Thymus (tissue), 11 donors: ENCODE measurements at regions not wholly inside any gene's neighbourhood (a gene's known extent, or its start where the extent isn't known, plus 50 kb on each side); places are given as distances from the start of the nearest gene placed in this dataset.
"Not testable (repeated sequence)": the region's sequence is repeated elsewhere in the genome, so short reads cannot be mapped to it uniquely, and the experiment has no call there.

Source experiments
- DNase-seq, 9 donors: peaks; one replicate each; pipeline ENCODE4 v3.0.0-alpha.2; 2013; ENCODE audit warnings: low spot score in 9 of 9, low read depth in 6 of 9, missing footprints in 1 of 9
- H3K27ac ChIP-seq, 2 donors: one replicate each; pipeline ENCODE4 v1.5.1; 2013; ENCODE audit warnings: control low read depth in 1 of 2, low read depth in 1 of 2, low read length in 1 of 2, mild to moderate bottlenecking in 1 of 2, moderate library complexity in 1 of 2
- H3K27me3 ChIP-seq, 2 donors: one replicate each; pipeline ENCODE4 v1.5.1; 2013; ENCODE audit warnings: low read length in 1 of 2; ENCODE audit not compliant: control insufficient read depth in 2 of 2, insufficient read depth in 1 of 2
- H3K36me3 ChIP-seq, 2 donors: one replicate each; pipeline ENCODE4 v1.5.1; 2013; ENCODE audit warnings: low read length in 1 of 2, mild to moderate bottlenecking in 1 of 2, moderate library complexity in 1 of 2; ENCODE audit not compliant: control insufficient read depth in 2 of 2, insufficient read depth in 2 of 2
- H3K4me1 ChIP-seq, 2 donors: one replicate each; pipeline ENCODE4 v1.5.1; 2013; ENCODE audit warnings: low read length in 2 of 2; ENCODE audit not compliant: control insufficient read depth in 2 of 2, insufficient read depth in 2 of 2
- H3K4me3 ChIP-seq, 2 donors: one replicate each; pipeline ENCODE4 v1.5.1; 2013; ENCODE audit warnings: low read length in 2 of 2, control low read depth in 1 of 2, mild to moderate bottlenecking in 1 of 2
- H3K9me3 ChIP-seq, 2 donors: one replicate each; pipeline ENCODE4 v1.5.1; 2013; ENCODE audit warnings: low read length in 1 of 2, mild to moderate bottlenecking in 1 of 2; ENCODE audit not compliant: control insufficient read depth in 2 of 2, insufficient read depth in 1 of 2
- WGBS: extraction: QIAGEN DNeasy Blood & Tissue Kit; methylation state at CpG from one replicate; pipeline ENCODE4 v1.1.7; 2013; 5-methylcytosine and 5-hydroxymethylcytosine counted together
- donor health status: healthy.

DNA sequence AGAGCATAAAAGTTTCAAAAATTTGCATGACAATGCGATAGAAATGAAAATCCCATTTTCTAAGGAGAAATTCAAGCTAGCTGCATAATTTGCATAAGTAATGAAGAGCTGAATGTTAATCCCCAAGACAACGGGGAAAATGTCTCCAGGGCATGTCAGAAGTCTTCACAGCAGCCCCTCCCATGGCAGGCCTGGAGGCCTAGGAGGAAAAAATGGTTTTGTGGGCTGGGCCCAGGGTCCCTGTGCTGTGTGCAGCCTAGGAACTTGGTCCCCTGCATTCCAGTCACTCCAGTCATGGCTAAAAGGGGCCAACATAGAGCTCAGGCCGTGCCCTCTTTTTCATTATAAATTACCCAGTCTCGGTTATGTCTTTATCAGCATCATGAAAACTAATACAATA is 494.1 kb upstream of the NR5A2 start:
- H3K4me1 ChIP-seq, H3K4me3 ChIP-seq, DNase-seq, H3K36me3 ChIP-seq, H3K27me3 ChIP-seq, H3K27ac ChIP-seq: not testable (repeated sequence)
- H3K9me3 ChIP-seq = peaks cover 0 to 25% of the 10 kb centered on the region in 2 donors
- WGBS = 94% methylated on average over 4 of the region's 4 CpGs

DNA sequence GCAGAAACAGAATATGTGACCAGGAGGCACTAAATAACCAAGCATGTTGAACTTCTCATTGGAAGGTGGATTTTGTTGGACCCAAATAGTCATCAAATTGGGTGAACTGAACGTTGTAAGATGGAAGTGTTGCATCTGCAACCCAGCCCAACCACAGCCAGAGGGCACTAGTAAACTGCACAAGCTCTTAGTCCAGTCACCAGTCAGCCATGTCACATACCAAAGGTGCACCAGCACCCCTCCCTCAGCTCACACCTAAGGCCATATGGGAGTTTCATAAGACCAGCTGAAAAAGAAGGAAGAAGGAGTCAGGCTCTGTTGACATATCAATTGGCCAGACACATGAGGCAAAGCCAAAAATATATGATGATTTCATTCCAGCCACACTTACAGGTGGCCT is 481.7 kb upstream of the NR5A2 start:
- 96% methylated on average over 1 of the region's 1 CpG for WGBS
- Histone ChIP-seq H3K4me3 (no peak overlapping the region), H3K27ac (no peak overlapping the region), H3K27me3 (no peaks in the 10 kb centered on the region), H3K4me1 (peaks cover 2 to 3% of the 10 kb centered on the region in 2 donors), H3K9me3 (no peaks in the 10 kb centered on the region), H3K36me3 (no peaks in the 10 kb centered on the region)
- no peak for DNase-seq

DNA sequence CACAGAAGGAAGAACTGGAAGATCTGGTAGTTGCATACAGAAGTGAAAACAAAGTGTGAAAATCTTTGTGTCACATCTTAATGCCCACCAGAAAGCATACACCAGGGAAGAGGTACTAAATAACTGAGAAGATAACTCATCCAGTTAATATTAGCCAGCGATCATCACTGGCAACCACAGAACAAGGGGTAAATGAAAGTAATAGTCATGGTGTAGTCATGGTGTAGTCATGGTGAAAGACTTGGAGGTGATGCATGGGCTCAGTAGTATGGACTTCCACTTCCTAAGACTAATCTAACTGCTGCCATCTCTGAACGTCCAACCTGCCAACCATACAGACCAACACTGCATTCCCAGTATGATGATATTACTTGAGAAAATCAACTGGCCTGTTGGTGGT is 481.2 kb upstream of the NR5A2 start:
- H3K27ac ChIP-seq = no peak overlapping the region
- H3K4me1 ChIP-seq = peaks cover 2 to 3% of the 10 kb centered on the region in 2 donors
- H3K36me3 ChIP-seq = no peaks in the 10 kb centered on the region
- H3K4me3 ChIP-seq = no peak overlapping the region
- no peaks in the 10 kb centered on the region for H3K27me3 ChIP-seq
- DNase-seq = no peak
- 100% methylated on average over 2 of the region's 2 CpGs for WGBS
- H3K9me3 ChIP-seq = no peaks in the 10 kb centered on the region

DNA sequence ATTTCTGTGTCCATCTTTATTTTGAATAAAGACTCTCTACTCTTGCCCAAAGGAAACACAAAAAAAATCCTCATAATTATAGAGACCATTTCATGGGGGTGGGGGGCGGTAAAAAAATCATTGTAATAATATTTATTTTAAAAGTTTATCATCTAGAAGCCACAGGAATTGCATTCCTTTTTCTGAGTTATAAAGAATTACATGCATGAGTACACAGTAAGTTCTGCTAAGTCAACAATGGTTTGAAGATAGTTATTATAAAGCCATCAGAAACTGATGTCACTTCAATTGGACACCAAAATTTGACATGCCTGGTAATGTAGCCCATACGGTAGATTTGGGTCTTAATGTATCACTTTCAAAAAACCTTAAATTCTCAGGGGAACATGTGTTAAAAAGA is 478.1 kb upstream of the NR5A2 start:
- H3K9me3 ChIP-seq = no peaks in the 10 kb centered on the region
- peaks cover 2 to 3% of the 10 kb centered on the region in 2 donors for H3K4me1 ChIP-seq
- 95% methylated on average over 2 of the region's 2 CpGs for WGBS
- no peak overlapping the region for H3K27ac ChIP-seq
- H3K4me3 ChIP-seq = no peak overlapping the region
- DNase-seq = peak in 1 of 9 donors; percentile 1
- H3K36me3 ChIP-seq = no peaks in the 10 kb centered on the region
- no peaks in the 10 kb centered on the region for H3K27me3 ChIP-seq

DNA sequence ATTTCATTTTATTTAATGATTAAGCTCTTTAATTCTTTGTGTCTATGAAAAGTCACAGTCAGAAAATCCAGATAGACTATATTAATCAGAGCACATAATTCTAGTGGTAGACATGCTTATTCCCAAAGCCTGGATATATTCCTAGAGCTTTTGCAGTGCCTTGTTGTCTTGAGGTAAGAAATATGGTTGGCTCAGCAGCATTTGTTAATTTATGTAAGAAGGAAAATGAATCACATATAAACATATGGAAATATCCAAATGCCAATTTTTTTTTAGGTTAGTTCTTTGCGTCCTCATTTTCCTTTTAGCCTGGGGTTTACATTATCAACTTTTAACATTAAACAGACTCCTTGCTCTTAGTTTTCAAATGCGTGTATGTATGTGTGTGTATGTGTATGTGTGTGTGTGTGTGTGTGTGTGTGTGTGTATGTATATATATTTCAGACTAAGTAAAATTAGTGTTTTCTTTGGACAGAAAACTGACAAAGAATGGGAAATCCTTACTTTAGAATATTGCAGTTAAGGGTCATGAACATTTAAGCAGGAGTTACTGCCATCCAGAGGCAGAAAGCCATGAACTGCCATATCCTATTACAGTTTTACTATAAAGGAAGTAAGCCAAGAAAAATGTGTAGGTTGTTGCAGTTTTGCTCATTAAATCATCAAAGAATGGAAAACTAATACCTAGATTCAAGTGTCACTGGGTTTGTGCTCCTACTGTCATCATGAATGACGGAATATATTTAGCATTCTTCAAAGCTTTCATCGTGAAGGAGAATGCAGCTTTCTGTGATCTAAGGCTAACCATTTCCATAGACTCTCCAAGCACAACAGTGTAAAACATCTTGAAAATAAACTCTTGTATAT is 477.1 kb upstream of the NR5A2 start:
- WGBS = 78% methylated on average over 4 of the region's 4 CpGs
- peak in 8 of 9 donors; percentile 25 to 72 (median 38) for DNase-seq
- H3K27ac ChIP-seq = peak overlapping the region in 1 of 2 donors; percentile 6

DNA sequence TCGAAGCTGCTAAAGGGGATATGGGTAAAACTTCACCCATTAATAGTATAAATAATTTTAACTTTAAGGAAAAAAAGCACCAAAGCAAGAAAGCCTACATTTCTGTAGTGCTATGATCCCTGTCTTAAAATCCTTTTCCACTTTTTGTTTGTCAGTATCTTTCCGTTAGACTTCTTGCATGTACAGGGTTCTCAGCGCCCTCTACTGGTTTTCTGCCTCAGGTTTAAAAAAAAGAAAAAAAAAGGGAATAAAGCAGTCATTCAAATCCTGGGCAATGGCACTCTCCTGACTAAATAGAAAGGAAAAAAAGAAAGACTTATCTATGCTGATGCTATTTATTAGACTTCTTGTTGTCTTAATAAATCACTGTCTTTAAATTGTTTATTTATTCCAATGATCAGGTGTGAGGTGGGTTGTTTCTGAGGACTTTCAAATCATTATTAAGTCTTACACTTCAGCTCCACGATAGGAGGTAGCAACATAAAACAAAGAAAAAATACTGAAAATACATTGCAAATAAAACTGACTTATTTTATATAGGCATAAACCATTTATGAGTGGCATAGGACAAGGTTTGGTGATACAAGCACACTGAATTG is 475.4 kb upstream of the NR5A2 start:
- Histone ChIP-seq H3K4me3 (no peak overlapping the region), H3K27ac (no peak overlapping the region), H3K4me1 (peaks cover 2 to 3% of the 10 kb centered on the region in 2 donors), H3K27me3 (no peaks in the 10 kb centered on the region), H3K36me3 (no peaks in the 10 kb centered on the region), H3K9me3 (no peaks in the 10 kb centered on the region)
- WGBS = 50% methylated on average over 4 of the region's 4 CpGs
- peak; percentile 42 to 88 (median 69) for DNase-seq

More for the DNA sequence above, 477.1 kb upstream of the NR5A2 start:
- Histone ChIP-seq H3K4me1 (peaks cover 2 to 3% of the 10 kb centered on the region in 2 donors), H3K27me3 (no peaks in the 10 kb centered on the region), H3K36me3 (no peaks in the 10 kb centered on the region), H3K4me3 (no peak overlapping the region), H3K9me3 (no peaks in the 10 kb centered on the region)

DNA sequence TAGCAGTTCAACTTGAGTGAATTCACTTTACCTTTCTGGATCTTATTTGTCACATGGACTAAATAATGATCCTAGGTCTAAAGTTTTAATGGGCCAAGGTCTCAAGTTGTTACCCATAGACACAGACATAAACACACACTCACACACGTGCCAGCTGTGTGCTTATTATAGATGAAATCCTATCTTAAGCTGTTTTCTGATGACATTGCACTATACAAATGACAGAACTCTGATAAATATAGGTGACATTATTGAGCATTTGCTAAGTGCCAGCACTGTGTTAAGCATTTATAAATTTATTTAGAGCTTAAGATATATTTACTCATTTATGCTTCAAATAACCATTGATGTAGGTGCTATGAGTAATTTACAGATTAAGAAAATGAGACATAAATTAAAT is 474.4 kb upstream of the NR5A2 start:
- H3K36me3 ChIP-seq = no peaks in the 10 kb centered on the region
- H3K9me3 ChIP-seq = no peaks in the 10 kb centered on the region
- no peak overlapping the region for H3K4me3 ChIP-seq
- peaks cover 2 to 3% of the 10 kb centered on the region in 2 donors for H3K4me1 ChIP-seq
- DNase-seq = no peak
- no peak overlapping the region for H3K27ac ChIP-seq
- 97% methylated on average over 1 of the region's 1 CpG for whole genome bisulfite sequencing
- H3K27me3 ChIP-seq = no peaks in the 10 kb centered on the region

DNA sequence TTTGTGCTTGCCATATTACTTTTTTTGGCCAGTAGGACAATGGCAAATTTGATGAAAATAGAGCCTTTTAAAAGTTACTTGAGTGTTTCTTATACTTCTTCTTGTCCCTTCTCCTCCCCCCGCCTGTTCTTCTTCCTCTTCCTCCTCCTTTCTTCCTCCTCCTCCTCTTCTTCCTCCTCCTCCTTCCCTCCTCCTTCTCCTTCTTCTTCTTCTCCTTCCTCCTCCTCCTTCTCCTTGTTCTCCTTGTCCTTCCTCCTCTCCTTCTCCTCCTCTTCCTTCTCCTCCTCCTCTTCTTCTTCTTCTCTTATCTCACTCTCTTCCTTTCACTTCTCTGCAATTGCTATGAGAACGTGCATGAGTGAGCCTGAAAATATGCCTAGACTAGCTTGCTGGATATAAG is 466.2 kb upstream of the NR5A2 start:
- no peaks in the 10 kb centered on the region for H3K4me1 ChIP-seq

DNA sequence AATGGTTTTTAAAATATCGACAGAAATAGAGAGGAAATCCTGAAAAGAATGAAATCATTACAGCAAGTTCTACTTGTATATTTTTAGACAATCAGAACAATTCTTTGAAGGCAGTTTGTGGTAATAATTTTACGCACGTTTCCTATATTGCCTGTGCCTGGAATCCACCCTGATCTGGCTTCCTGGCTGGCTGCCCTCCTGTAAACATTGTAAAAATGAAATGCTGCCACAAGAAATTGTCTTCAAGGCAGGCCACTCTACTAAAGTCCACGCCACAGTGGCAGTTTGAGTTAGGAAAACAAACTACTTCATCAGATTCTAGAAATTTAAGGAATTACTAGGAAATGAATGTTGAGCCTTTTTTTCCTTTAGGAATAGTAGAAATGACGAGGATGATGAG is 454.5 kb upstream of the NR5A2 start:
- Histone ChIP-seq H3K4me1 (no peaks in the 10 kb centered on the region), H3K9me3 (no peaks in the 10 kb centered on the region), H3K27ac (no peak overlapping the region), H3K36me3 (no peaks in the 10 kb centered on the region), H3K4me3 (no peak overlapping the region), H3K27me3 (no peaks in the 10 kb centered on the region)
- DNase-seq = no peak
- WGBS = 54% methylated on average over 5 of the region's 5 CpGs

More for the DNA sequence above, 466.2 kb upstream of the NR5A2 start:
- no peak overlapping the region for H3K27ac ChIP-seq
- H3K36me3 ChIP-seq = no peaks in the 10 kb centered on the region
- H3K27me3 ChIP-seq = no peaks in the 10 kb centered on the region
- no peak for DNase-seq
- H3K9me3 ChIP-seq = no peaks in the 10 kb centered on the region
- WGBS = 86% methylated on average over 2 of the region's 2 CpGs
- no peak overlapping the region for H3K4me3 ChIP-seq
